Peyer's patch (tissue), 4 donors: ENCODE measurements at regions not wholly inside any gene's neighbourhood (a gene's known extent, or its start where the extent isn't known, plus 50 kb on each side); places are given as distances from the start of the nearest gene placed in this dataset.

ENCODE experiments used
- POLR2A ChIP-seq, 2 donors: fragments of 450-650 bp; IDR thresholded peaks; one replicate each; pipeline ENCODE4 v1.5.1; 2017; ENCODE audit warnings: antibody characterized with exemption in 2 of 2, mild to moderate bottlenecking in 2 of 2, moderate library complexity in 2 of 2
- TF ChIP-seq, protein P1 (sequence below), 6 experiments: fragments of 450-650 bp in 4 of 6; fragments of 200-600 bp in 2 of 6; sonication (generic) in 1 of 6; IDR thresholded peaks; one replicate each; pipeline ENCODE4 v1.5.1; 2017 to 2019; ENCODE audit warnings: antibody characterized with exemption in 6 of 6, mild to moderate bottlenecking in 3 of 6, moderate library complexity in 1 of 6

DNA sequence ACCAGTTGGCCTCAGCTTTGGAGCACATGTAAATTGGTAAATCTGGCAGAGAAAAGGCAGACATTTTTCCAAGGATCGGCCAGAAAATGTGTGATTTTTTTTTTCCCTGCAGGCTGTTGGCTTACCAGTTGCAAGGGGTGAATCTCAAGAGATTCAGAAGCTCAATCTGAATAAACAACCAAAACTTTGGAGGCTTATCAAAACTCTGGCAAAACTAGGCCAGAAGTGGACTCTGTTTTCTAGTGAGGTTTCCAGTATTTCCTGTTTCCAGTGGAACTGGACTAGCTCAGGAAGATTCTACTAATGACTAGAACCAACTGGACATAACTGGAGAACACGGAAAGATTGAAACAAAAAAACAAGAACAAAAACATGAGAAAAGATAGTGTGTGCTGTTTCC is 191.3 kb downstream of the SMIM20 start:
- TF ChIP-seq, protein P1, sequence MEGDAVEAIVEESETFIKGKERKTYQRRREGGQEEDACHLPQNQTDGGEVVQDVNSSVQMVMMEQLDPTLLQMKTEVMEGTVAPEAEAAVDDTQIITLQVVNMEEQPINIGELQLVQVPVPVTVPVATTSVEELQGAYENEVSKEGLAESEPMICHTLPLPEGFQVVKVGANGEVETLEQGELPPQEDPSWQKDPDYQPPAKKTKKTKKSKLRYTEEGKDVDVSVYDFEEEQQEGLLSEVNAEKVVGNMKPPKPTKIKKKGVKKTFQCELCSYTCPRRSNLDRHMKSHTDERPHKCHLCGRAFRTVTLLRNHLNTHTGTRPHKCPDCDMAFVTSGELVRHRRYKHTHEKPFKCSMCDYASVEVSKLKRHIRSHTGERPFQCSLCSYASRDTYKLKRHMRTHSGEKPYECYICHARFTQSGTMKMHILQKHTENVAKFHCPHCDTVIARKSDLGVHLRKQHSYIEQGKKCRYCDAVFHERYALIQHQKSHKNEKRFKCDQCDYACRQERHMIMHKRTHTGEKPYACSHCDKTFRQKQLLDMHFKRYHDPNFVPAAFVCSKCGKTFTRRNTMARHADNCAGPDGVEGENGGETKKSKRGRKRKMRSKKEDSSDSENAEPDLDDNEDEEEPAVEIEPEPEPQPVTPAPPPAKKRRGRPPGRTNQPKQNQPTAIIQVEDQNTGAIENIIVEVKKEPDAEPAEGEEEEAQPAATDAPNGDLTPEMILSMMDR (IDR thresholded peaks at IDR 0.05), result no peak
- TF ChIP-seq POLR2A (IDR thresholded peaks at IDR 0.05), result no peak
